Muscle of leg (tissue), 3 donors: ENCODE measurements at regions not wholly inside any gene's neighbourhood (a gene's known extent, or its start where the extent isn't known, plus 50 kb on each side); places are given as distances from the start of the nearest gene placed in this dataset.
A peak's percentile ranks its signal among the peaks of the same experiment; 100 is the strongest.

Experiments
- DNase-seq: peaks from one replicate; pipeline ENCODE4 v3.0.0; 2013
- H3K27ac ChIP-seq: one replicate; pipeline ENCODE4 v1.5.1; 2013; ENCODE audit warnings: mild to moderate bottlenecking, low read length, control low read depth
- H3K27me3 ChIP-seq: one replicate; pipeline ENCODE4 v1.6.1; 2013; ENCODE audit warnings: low read length; ENCODE audit not compliant: control insufficient read depth, insufficient read depth
- H3K36me3 ChIP-seq: one replicate; pipeline ENCODE4 v1.6.1; 2013; ENCODE audit warnings: low read length; ENCODE audit not compliant: control insufficient read depth, insufficient read depth
- H3K4me1 ChIP-seq: one replicate; pipeline ENCODE4 v1.6.1; 2013; ENCODE audit warnings: low read length; ENCODE audit not compliant: control insufficient read depth, insufficient read depth
- H3K4me3 ChIP-seq: one replicate; pipeline ENCODE4 v1.5.1; 2013; ENCODE audit warnings: low read length, control low read depth
- H3K9me3 ChIP-seq: replicated peaks from 2 replicates; pipeline ENCODE4 v1.6.1; 2013; ENCODE audit warnings: low read depth, low read length; ENCODE audit not compliant: control insufficient read depth
- WGBS: methylation state at CpG from one replicate; pipeline ENCODE4 v1.1.5; 2013; ENCODE audit warnings: missing lambda C conversion rate; ENCODE audit not compliant: insufficient coverage; 5-methylcytosine and 5-hydroxymethylcytosine counted together

DNA sequence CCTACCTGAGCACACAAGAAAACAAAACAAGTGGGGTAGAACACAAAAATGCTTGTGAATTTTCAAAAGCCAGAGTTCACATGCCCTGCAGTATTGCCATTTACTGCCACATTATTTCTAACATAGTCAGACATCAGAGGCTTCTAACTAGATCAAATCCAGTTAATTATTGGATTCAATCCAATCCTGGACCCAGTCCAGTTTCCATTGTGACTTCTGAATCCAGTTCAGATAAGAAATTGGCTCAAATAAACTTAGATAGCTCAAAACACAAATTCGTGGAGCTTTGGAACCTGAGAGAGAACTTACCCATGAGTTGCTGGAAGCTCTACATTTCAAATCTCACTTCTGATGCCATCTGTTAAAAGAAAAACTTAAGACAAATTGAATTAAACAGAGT, 85.2 kb upstream of the ANKEF1 start:
- DNase-seq, result no peak

DNA sequence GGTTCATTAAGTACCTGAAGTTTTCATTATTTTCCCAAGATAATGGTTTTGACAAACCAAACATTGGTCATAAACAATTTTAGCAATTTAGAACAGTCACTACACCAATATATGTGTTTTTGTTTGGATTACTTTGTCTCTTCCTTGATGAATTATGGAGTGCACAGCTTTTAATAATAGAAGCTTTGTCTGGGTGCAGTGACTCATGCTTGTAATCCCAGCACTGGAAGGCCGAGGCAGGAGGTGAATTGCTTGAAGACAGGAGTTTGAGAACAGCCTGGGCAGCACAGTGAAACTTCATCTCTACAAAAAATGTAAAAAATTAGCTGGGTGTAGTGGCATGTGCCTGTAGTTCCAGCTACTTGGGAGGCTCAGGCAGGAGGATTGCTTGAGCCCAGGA, 89.4 kb upstream of the ANKEF1 start:
- H3K4me3 ChIP-seq, result no peak overlapping the region
- H3K9me3 ChIP-seq, result peaks cover 2% of the 10 kb centered on the region
- no CpG with 5 or more reads among the region's 1 CpG for WGBS
- H3K27me3 ChIP-seq, result no peaks in the 10 kb centered on the region
- no peaks in the 10 kb centered on the region for H3K4me1 ChIP-seq
- H3K36me3 ChIP-seq, result no peaks in the 10 kb centered on the region
- DNase-seq, result no peak
- H3K27ac ChIP-seq, result no peak overlapping the region

More for the DNA sequence above, 85.2 kb upstream of the ANKEF1 start:
- no peaks in the 10 kb centered on the region for H3K4me1 ChIP-seq
- no CpG with 5 or more reads among the region's 1 CpG for WGBS
- no peaks in the 10 kb centered on the region for H3K9me3 ChIP-seq
- H3K4me3 ChIP-seq, result no peak overlapping the region
- no peak overlapping the region for H3K27ac ChIP-seq
- no peaks in the 10 kb centered on the region for H3K27me3 ChIP-seq
- no peaks in the 10 kb centered on the region for H3K36me3 ChIP-seq

DNA sequence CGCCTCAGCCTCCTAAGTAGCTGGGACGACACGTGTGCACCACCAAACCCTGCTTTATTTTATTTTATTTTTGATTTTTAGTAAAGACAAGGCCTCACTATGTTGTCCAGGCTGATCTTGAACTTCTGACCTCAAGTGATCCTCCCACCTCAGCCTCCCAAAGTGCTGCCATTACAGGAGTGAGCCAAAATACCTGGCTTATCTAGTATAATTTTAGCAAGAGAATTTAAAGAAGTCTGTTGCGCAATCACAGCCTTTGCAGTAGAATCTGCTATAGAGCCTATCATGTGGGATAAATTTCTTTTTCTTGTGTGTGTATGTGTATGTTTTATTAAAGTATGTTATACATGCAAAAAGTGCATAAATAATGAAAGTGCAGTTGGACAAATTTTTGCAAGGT, 92.1 kb upstream of the ANKEF1 start:
- no peak for DNase-seq
- Histone ChIP-seq H3K9me3 (peaks cover 3% of the 10 kb centered on the region), H3K4me1 (no peaks in the 10 kb centered on the region), H3K27ac (no peak overlapping the region), H3K4me3 (no peak overlapping the region), H3K36me3 (no peaks in the 10 kb centered on the region), H3K27me3 (no peaks in the 10 kb centered on the region)
- WGBS, result no CpG with 5 or more reads among the region's 4 CpGs

DNA sequence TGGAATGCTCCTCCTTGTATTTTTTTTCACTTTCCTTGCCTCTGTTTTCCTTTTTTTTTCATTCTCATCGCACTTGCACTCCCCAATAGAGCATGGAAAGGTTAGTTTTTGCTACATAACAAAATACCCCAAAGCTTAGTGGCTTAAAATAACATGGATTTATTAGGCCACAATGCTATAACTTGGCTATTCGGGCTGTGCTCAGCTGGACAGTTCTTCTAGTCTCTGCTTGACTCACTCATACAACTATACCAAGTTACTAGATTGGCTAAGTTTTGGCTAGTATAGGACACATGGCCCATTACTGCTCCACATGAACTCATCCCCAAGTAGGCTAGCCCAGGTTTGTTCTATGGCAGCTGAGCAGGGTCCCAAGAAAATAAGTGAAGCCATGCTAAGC, 94.5 kb upstream of the ANKEF1 start:
- H3K4me3 ChIP-seq, result no peak overlapping the region
- H3K27ac ChIP-seq, result no peak overlapping the region
- no peaks in the 10 kb centered on the region for H3K27me3 ChIP-seq
- DNase-seq, result no peak
- WGBS, result no CpG with 5 or more reads among the region's 2 CpGs
- H3K9me3 ChIP-seq, result peaks cover 3% of the 10 kb centered on the region
- no peaks in the 10 kb centered on the region for H3K36me3 ChIP-seq
- no peaks in the 10 kb centered on the region for H3K4me1 ChIP-seq

DNA sequence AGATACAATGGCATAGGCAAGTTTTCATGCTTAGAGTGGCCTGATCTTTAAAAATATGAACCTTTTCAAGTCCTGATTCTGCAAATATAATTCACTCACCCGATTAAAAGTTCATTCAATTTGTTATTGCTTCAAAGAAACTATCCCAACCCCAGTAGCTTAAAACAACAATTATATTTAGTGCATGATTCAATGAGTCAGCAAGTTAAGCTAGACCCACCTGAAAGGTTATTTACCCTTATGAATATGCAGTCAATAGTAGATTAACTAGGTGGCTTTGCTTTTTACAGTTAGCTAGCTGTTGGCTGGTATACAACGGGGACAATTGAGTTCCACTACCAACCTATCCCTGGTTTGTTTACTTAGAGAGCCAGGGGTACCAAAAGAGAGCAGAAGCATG, 95.6 kb upstream of the ANKEF1 start:
- no peak for DNase-seq
- H3K36me3 ChIP-seq, result no peaks in the 10 kb centered on the region
- H3K4me1 ChIP-seq, result no peaks in the 10 kb centered on the region
- H3K27ac ChIP-seq, result no peak overlapping the region
- H3K27me3 ChIP-seq, result no peaks in the 10 kb centered on the region
- H3K4me3 ChIP-seq, result no peak overlapping the region
- WGBS, result no CpG with 5 or more reads among the region's 2 CpGs
- peaks cover 3% of the 10 kb centered on the region for H3K9me3 ChIP-seq

DNA sequence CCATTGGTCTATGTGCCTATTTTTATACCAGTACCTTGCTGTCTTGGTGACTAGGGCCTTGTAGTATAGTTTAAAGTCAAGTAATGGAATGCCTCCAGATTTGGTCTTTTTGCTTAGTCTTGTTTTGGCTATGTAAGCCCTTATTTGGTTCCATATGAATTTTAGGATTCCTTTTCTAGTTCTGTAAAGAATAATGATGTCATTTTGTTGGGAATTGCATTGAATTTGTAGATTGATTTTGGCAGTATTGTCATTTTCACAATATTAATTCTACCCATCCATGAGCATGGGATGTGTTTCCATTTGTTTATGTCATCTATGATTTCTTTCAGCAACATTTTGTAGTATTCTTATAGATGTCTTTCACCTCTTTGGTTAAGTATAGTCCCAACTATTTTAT, 96.4 kb upstream of the PAK5 start:
- Histone ChIP-seq H3K36me3 (no peaks in the 10 kb centered on the region), H3K27ac (no peak overlapping the region), H3K9me3 (peaks cover under 1% of the 10 kb centered on the region), H3K27me3 (no peaks in the 10 kb centered on the region), H3K4me3 (no peak overlapping the region), H3K4me1 (no peaks in the 10 kb centered on the region)
- DNase-seq, result no peak

DNA sequence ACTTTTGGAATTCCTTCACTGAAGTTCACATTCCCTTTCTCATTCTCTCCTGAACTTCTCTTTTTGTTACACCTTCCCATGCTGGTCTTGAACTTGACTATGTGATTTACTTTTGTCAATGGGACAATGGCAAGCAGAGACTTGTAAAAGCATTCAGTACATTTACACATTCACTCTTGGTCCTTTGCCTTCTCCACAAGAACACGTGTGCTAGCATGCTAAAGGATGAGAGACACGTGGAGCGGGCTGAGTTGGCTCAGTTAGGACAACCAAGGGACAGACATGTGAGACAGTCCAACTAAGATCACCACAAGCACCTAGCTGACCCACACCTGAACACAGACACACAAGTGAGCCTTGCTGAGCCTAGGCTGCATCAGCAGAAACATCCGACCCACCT, 91.3 kb upstream of the PAK5 start:
- no peaks in the 10 kb centered on the region for H3K4me1 ChIP-seq
- 100% methylated on average over 3 of the region's 4 CpGs for WGBS
- H3K27me3 ChIP-seq, result peaks cover 3% of the 10 kb centered on the region
- no peak overlapping the region for H3K4me3 ChIP-seq
- no peaks in the 10 kb centered on the region for H3K9me3 ChIP-seq
- no peak for DNase-seq
- no peaks in the 10 kb centered on the region for H3K36me3 ChIP-seq
- H3K27ac ChIP-seq, result no peak overlapping the region

DNA sequence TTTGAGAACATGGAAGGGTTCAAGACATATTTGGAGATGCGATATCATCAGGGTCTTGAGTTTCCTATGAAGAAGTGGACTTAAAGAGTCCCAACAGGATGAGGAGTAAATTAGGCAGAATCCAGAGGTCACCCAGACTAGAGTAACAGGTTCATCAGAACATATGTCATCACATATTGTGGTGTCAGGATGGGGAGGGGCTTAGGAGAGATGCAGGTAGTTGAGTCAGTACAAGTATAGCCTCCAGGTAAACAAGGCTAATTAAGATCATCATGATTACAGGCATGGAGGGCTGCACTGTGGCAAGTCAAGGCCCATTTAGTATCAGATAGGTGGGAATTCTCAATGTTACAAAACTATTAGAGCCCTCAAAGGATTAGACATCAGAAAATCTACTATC, 90.1 kb upstream of the PAK5 start:
- no peak for DNase-seq
- H3K4me1 ChIP-seq, result no peaks in the 10 kb centered on the region
- 90% methylated on average over 1 of the region's 1 CpG for WGBS
- no peaks in the 10 kb centered on the region for H3K9me3 ChIP-seq
- no peaks in the 10 kb centered on the region for H3K36me3 ChIP-seq
- H3K27me3 ChIP-seq, result peaks cover 3% of the 10 kb centered on the region
- no peak overlapping the region for H3K27ac ChIP-seq
- no peak overlapping the region for H3K4me3 ChIP-seq

DNA sequence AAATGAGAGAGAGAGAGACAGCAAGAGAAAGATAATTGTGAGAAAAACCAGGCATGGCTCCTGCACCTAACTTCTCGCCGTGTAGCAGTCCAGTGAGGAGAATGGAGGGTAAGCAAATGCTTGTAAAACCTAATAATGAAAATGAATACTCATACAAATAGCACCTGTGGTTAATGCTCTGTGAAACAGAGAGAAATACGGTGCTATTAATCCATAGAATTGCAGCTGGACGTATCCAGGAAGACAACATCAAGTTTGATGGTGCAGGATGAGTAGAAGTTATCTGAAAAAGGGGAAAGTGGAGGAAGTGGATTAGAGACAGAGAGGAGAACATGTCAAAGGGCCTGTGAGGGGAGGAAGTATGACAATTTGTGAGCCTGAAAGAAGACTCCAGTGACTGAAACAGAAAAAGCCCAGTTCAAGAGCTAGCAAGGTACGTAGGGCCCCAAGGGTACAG, 89.4 kb upstream of the PAK5 start:
- Histone ChIP-seq H3K4me3 (no peak overlapping the region), H3K36me3 (no peaks in the 10 kb centered on the region), H3K27me3 (peaks cover 3% of the 10 kb centered on the region), H3K27ac (no peak overlapping the region), H3K4me1 (no peaks in the 10 kb centered on the region), H3K9me3 (no peaks in the 10 kb centered on the region)
- 65% methylated on average over 2 of the region's 5 CpGs for WGBS
- no peak for DNase-seq

DNA sequence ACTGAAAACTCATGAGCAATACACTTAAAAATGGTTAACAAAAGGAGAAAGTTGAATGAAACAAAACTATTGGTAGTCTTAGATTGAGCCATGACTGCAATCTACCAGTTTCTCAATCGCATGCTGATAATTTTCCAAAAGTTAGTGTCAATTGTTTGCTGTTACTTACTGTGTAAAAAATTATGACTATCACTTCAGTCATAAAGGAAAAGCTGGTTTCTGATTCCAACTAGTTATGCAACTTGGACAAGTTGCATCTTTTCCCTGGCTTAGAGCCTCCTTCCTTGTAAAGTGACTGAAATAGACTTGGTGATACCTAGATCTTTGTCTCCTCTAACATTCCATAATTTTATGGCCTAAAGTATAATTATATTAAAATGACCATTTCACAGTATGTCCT, 88.3 kb upstream of the PAK5 start:
- peaks cover 3% of the 10 kb centered on the region for H3K27me3 ChIP-seq
- H3K27ac ChIP-seq, result no peak overlapping the region
- no peaks in the 10 kb centered on the region for H3K4me1 ChIP-seq
- peak; percentile 26 for DNase-seq
- no peak overlapping the region for H3K4me3 ChIP-seq
- no peaks in the 10 kb centered on the region for H3K36me3 ChIP-seq
- H3K9me3 ChIP-seq, result no peaks in the 10 kb centered on the region
- WGBS, result no CpG with 5 or more reads among the region's 1 CpG

DNA sequence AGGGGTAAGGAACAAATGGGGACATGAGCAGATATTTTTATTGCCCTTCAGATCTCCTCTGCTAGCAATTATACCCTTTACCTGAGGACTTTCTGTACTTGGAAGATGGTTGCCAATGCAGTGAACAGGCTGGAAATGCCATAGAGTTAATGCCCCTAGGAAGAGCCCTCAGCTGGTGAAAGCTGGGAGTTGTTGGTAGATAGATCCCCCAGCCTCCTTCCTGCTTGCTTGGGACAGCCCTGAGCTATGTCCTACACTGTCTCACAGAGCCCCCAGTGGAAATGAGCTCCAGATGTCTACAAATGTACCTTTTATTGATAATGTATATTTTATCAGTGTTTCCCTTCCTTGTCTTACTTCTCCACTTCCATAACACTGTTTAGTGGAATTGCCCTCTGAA, 87.6 kb upstream of the PAK5 start:
- no peaks in the 10 kb centered on the region for H3K9me3 ChIP-seq
- no peak overlapping the region for H3K4me3 ChIP-seq
- no peak for DNase-seq

More for the DNA sequence above, 87.6 kb upstream of the PAK5 start:
- no peak overlapping the region for H3K27ac ChIP-seq
- H3K27me3 ChIP-seq, result peaks cover 3% of the 10 kb centered on the region
- no peaks in the 10 kb centered on the region for H3K36me3 ChIP-seq
- H3K4me1 ChIP-seq, result no peaks in the 10 kb centered on the region
